Embryonic facial prominence (tissue), 1 donor: ENCODE measurements at regions not wholly inside any gene's neighbourhood (a gene's known extent, or its start where the extent isn't known, plus 50 kb on each side); places are given as distances from the start of the nearest gene placed in this dataset.

Experiments used
- DNase-seq: peaks from one replicate; pipeline ENCODE4 v3.0.0-alpha.2; 2016; ENCODE audit errors: extremely low spot score

DNA sequence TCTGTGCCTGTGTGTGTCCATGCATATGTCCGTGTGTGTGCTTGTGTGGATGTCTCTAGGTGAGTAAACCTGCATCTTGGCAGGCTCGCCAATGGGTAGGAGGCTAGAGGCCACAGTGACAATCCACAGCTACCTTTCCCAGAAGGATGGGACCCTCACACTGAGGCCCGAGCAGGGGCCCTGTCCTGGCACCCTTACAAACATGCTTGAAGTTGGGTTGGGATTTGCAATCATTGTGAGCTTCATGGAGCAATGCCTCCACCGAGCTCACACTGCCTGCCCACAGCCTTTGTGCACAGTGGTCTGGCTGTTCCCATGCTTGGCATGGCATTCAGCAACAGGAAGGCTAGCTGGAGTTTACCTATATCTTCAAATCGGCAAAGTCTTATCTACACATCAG lies 311.1 kb upstream of the IRX1 start:
- no peak for DNase-seq

DNA sequence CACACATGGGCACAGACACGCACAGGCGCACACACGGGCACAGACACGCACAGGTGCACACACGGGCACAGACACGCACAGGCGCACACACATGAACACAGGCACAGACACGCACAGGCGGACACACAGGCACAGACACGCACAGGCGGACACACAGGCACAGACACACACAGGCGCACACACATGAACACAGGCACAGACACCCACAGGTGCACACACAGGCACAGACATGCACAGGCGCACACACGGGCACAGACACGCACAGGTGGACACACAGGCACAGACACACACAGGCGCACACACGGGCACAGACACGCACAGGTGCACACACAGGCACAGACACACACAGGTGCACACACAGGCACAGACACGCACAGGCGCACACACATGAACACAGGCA lies 312.8 kb upstream of the IRX1 start:
- no peak for DNase-seq

GRCh38 chr5:3281366-3281765 lies 314.3 kb upstream of the IRX1 start:
- no peak for DNase-seq

- no peak for DNase-seq
Observed at GRCh38 chr5:3278643-3279042, 317.0 kb upstream of the IRX1 start.

- DNase-seq = no peak
Observed at GRCh38 chr5:3277590-3278196, 317.9 kb upstream of the IRX1 start.

DNA sequence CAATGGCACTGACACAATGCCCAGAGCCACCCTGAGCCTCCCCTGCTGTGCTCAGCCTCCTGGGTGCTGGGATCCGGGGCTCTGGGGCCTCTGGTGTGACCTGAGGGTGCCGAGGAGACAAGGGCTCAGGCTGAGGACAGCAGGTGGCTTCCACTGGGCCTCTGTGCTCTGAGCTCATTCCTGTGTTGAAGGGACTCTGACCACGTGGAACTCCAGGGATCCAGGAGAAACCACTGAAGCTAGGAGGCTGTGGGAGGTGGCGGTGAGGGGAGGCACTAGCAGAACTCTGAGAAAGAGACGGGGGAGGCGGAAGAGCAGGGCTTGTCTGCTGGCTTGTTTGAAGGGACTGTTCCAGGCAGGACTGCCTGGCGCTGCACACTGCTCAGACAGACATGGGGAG lies 318.7 kb upstream of the IRX1 start:
- DNase-seq = no peak

- no peak for DNase-seq
Observed at GRCh38 chr5:3269395-3270169, 326.1 kb upstream of the IRX1 start.

DNA sequence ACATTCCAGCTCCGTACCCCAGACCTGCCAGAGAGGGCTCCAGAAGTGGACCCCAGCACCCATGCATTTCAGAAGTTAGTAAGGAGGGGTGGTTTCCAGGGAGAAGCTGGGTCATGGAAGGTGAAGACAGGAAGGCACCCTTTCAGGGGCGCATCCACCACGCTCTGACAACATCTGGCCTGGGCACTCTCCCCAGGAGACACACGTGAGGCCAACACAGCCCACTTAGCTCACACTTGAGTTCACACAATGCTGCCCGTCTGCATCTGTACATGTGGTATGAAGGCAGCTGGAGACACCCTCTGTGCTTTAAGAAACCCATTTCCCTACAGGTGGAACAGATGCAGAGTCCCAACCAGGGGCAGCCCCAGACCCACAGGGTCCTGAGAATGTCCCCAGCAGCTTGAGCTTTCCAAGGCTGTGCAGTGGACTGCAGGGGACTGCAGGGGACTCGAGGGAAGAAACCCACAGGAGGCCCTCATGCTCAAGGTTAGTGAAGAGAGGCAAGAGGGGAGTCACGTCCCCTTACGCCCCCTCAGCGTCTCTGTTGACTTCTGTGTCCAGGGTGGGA lies 326.8 kb upstream of the IRX1 start:
- DNase-seq = no peak

GRCh38 chr5:3266861-3267260 lies 328.8 kb upstream of the IRX1 start:
- no peak for DNase-seq

DNA sequence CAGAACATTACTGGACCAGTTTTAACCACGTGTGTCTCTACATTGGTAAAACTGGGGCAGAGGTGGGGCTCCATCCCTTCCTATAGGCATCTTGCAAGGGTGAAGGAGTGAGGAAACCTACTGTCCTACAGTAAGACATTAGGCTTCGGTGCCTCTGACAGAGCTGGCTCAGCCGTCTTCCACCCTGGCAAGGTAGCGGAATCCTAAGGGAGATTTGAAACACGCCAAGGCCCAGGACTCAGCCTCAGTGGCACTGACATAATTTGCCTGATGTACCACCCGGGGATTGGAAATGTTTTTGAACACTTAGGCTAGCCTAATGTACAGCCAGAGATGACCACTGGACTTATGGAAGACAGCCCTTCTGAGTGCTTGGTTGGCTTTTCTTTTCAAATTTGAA lies 329.7 kb upstream of the IRX1 start:
- no peak for DNase-seq

- no peak for DNase-seq
Observed at GRCh38 chr5:3265131-3265885, 330.3 kb upstream of the IRX1 start.

DNA sequence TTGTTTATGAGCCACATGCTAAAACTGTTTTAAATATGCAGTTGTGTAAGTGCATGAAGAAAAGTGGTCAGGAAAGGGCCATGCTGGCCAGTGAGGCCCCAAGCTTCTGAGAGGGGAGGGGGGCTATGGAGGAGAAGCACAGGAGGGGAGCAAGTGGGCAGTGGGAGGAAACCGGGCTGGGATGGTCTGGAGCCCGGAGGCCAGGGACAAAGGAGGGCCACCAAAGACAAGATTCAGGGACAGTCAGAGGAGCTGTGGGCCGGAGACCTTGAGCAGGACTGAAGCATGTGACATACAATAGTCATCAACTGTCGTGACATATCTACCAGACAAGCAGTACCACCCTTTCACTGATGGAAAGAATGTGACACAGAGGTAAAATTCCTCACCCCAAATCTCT lies 333.2 kb upstream of the IRX1 start:
- DNase-seq = no peak

DNA sequence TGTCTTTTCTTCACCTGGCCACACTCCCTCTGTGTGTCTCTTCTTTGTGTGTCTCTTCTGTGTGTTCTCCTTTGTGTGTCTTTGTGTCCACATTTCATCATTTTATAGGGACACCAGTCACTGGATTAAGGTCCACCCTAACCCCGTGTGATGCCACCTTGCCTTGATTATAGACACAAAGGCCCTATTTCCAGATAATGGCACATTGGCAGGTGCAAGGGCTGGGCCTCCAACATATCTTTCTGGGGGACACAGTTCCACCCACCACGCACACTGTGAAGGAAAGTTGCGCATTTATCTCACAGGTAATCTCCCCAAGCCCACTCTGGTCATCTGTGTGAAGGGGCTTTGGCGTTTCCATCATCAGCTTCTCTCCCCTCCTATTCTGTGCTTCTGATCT lies 334.6 kb upstream of the IRX1 start:
- no peak for DNase-seq

- DNase-seq = no peak
Observed at GRCh38 chr5:3258050-3258449, 337.6 kb upstream of the IRX1 start.

DNA sequence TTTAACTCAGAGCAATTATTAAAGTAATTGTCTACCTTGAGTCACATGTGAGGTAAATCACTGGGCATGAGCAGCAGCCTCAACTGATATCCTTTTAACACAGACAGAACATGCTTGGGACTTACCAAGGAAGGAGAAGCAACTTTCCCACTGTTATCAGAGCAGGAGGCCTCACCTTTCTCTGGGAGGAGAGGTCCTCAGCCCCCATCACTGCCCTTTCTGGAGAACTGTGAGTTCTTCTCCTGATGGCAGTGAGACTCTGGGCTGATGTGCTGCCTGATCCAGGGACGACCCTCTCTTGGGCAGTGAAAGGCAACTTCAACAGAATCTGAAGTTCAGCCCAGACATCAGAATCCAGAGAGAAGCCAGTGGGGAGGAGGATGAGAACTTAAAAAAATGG lies 343.4 kb upstream of the IRX1 start:
- no peak for DNase-seq

GRCh38 chr5:3251784-3252183 lies 343.8 kb upstream of the IRX1 start:
- DNase-seq = no peak

DNA sequence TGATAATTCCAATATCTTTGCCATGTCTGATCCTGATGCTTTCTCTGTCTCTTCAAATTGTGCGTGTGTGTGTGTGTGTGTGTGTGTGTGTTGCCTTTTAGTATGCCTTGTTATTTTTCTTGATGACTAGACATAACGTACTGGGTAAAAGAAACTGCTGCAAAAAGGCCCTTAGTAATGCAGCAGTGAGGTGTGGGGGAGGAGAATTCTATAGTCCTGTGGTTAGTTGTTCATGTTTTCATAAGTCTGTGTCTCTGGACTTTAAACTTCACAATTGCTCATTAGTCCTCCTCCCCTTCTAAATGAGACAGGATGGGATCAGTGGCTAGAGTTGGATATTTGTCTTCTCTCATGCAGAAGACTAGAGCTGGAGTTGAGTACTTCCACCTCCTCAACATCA lies 346.2 kb upstream of the IRX1 start:
- no peak for DNase-seq

GRCh38 chr5:3237276-3237868 lies 358.3 kb upstream of the IRX1 start:
- DNase-seq = no peak

DNA sequence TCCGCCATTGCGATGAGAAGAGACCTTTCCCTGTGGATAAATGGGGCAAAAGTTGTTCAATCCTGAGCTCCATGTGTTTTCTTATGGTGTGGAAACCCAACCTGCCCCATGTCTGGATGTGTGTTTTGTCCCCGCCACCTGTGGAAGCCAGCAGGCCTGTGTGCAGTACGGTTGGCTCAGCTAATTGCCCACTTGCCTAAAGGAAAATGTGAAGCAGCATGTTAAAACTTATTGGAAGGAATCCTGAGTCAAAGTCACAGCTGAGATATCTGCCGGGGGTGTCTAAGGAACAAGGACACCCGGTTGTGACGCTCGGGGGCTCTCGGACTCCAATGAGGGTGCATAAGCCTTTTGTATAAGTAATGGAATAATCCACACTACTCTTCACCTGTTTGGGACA lies 361.1 kb upstream of the IRX1 start:
- no peak for DNase-seq

GRCh38 chr5:3230941-3231340 lies 364.7 kb upstream of the IRX1 start:
- DNase-seq = no peak

GRCh38 chr5:3230254-3230653 lies 365.4 kb upstream of the IRX1 start:
- no peak for DNase-seq

- no peak for DNase-seq
Observed at GRCh38 chr5:3226196-3226920, 369.3 kb upstream of the IRX1 start.
